HG03521 (cell line): ENCODE measurements at regions not wholly inside any gene's neighbourhood (a gene's known extent, or its start where the extent isn't known, plus 50 kb on each side); places are given as distances from the start of the nearest gene placed in this dataset.

Source experiments
- ATAC-seq: cut with Tn5 transposase; IDR thresholded peaks from one replicate; pipeline ENCODE4 v1.9.1; 2021; ENCODE audit warnings: mild to moderate bottlenecking, moderate library complexity; ENCODE audit not compliant: unreplicated experiment

- ATAC-seq, result no peak
Observed at GRCh38 chr22:47734511-47734910, 972.1 kb downstream of the TBC1D22A start.

GRCh38 chr22:47727641-47728040, 965.2 kb downstream of the TBC1D22A start:
- no peak for ATAC-seq

- ATAC-seq, result no peak
Observed at GRCh38 chr22:47724751-47725150, 962.3 kb downstream of the TBC1D22A start.

GRCh38 chr22:47724030-47724429, 961.6 kb downstream of the TBC1D22A start:
- ATAC-seq, result no peak

GRCh38 chr22:47718337-47718736, 955.9 kb downstream of the TBC1D22A start:
- no peak for ATAC-seq

GRCh38 chr22:47716890-47717615, 954.6 kb downstream of the TBC1D22A start:
- ATAC-seq, result no peak

- no peak for ATAC-seq
Observed at GRCh38 chr22:47715866-47716578, 953.6 kb downstream of the TBC1D22A start.

- no peak for ATAC-seq
Observed at GRCh38 chr22:47713941-47714340, 951.5 kb downstream of the TBC1D22A start.

GRCh38 chr22:47710135-47710534, 947.7 kb downstream of the TBC1D22A start:
- no peak for ATAC-seq

- ATAC-seq, result no peak
Observed at GRCh38 chr22:47705350-47705749, 942.9 kb downstream of the TBC1D22A start.

- no peak for ATAC-seq
Observed at GRCh38 chr22:47698906-47699305, 936.5 kb downstream of the TBC1D22A start.

GRCh38 chr22:47697861-47698260, 935.4 kb downstream of the TBC1D22A start:
- no peak for ATAC-seq

- no peak for ATAC-seq
Observed at GRCh38 chr22:47696776-47697175, 934.3 kb downstream of the TBC1D22A start.

GRCh38 chr22:47695176-47695575, 932.7 kb downstream of the TBC1D22A start:
- no peak for ATAC-seq

GRCh38 chr22:47694536-47695130, 932.2 kb downstream of the TBC1D22A start:
- no peak for ATAC-seq

GRCh38 chr22:47693606-47694005, 931.2 kb downstream of the TBC1D22A start:
- ATAC-seq, result no peak

- no peak for ATAC-seq
Observed at GRCh38 chr22:47692811-47693210, 930.4 kb downstream of the TBC1D22A start.

- no peak for ATAC-seq
Observed at GRCh38 chr22:47691152-47691895, 928.9 kb downstream of the TBC1D22A start.

GRCh38 chr22:47690586-47690985, 928.1 kb downstream of the TBC1D22A start:
- ATAC-seq, result no peak

- ATAC-seq, result no peak
Observed at GRCh38 chr22:47690166-47690565, 927.7 kb downstream of the TBC1D22A start.

- ATAC-seq, result no peak
Observed at GRCh38 chr22:47687776-47688175, 925.3 kb downstream of the TBC1D22A start.

- ATAC-seq, result no peak
Observed at GRCh38 chr22:47687346-47687655, 924.9 kb downstream of the TBC1D22A start.
